ENCODE measurements at regions not wholly inside any gene's neighbourhood (a gene's known extent, or its start where the extent isn't known, plus 50 kb on each side); places are given as distances from the start of the nearest gene placed in this dataset.

- no peaks in the 10 kb centered on the region for H3K36me3 ChIP-seq (ENCODE audit: control insufficient read depth, insufficient read depth, low read length)
- H3K9ac ChIP-seq: no peak overlapping the region
- H3K4me1 ChIP-seq: no peaks in the 10 kb centered on the region
- H3K79me2 ChIP-seq: no peaks in the 10 kb centered on the region
- H3K27ac ChIP-seq: no peak overlapping the region
- no peaks in the 10 kb centered on the region for H3K9me3 ChIP-seq (ENCODE audit: control insufficient read depth, low read length)
- no peak overlapping the region for H2AFZ ChIP-seq
- H3K27me3 ChIP-seq (ENCODE audit: control insufficient read depth, insufficient read depth, low read length): no peaks in the 10 kb centered on the region
- no peak overlapping the region for H3K4me2 ChIP-seq (ENCODE audit: low read length)
- H3K4me3 ChIP-seq (ENCODE audit: low read depth, low read length): no peak overlapping the region
- TF ChIP-seq CTCF (IDR thresholded peaks at IDR 0.05): no peak
These were observed 900.9 kb downstream of the RAB28 start for GRCh38 chr4:12583275-12583674.

DNA sequence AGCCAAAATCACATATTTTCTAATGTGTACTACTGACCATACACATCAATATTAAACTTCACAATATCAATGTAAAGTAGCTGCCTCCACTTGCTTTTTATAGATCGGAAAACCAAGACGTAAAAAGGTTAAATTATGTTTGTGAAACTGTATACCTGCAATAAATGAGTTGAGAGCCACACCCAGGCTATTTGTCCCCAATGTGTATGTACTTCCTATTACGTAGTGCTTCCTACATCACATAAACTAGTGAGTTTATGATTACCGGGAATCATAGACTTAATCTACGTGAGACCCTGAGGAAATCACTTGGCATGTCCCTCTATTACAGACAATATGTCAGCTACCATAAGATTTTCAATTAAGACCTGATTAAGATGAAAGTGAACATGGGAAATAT lies 903.4 kb downstream of the RAB28 start:
- TF ChIP-seq CTCF (IDR thresholded peaks at IDR 0.05): no peak
- no peak overlapping the region for H2AFZ ChIP-seq

DNA sequence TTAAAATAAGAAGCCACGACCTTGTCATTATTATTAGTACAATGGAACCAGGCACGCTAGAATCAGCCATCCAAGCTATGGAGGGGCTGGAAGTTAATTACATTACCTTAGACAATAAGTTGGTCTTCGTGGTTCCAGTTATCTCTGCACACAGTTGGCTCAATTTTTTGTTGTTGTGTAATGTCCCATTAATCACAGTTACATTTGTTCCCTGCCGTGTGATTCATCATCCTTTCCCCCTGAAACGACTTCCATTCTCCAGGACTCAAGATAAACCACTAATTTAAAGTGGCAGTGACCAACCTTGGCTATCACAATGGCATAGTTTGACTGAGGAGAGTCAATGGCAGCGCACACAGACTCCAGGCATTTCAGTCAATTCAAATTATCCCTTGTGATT lies 905.0 kb downstream of the RAB28 start:
- Histone ChIP-seq H3K4me1 (no peaks in the 10 kb centered on the region), H3K4me2 (ENCODE audit: low read length) (no peak overlapping the region), H3K9me3 (ENCODE audit: control insufficient read depth, low read length) (no peaks in the 10 kb centered on the region), H3K9ac (no peak overlapping the region), H3K36me3 (ENCODE audit: control insufficient read depth, insufficient read depth, low read length) (no peaks in the 10 kb centered on the region), H3K4me3 (ENCODE audit: low read depth, low read length) (no peak overlapping the region), H3K27ac (no peak overlapping the region), H2AFZ (no peak overlapping the region), H3K27me3 (ENCODE audit: control insufficient read depth, insufficient read depth, low read length) (no peaks in the 10 kb centered on the region), H3K79me2 (no peaks in the 10 kb centered on the region)
- TF ChIP-seq CTCF (IDR thresholded peaks at IDR 0.05): no peak

More for the DNA sequence above, 903.4 kb downstream of the RAB28 start:
- Histone ChIP-seq H3K9me3 (ENCODE audit: control insufficient read depth, low read length) (no peaks in the 10 kb centered on the region), H3K9ac (no peak overlapping the region), H3K4me1 (no peaks in the 10 kb centered on the region), H3K27me3 (ENCODE audit: control insufficient read depth, insufficient read depth, low read length) (no peaks in the 10 kb centered on the region), H3K4me2 (ENCODE audit: low read length) (no peak overlapping the region), H3K27ac (no peak overlapping the region), H3K36me3 (ENCODE audit: control insufficient read depth, insufficient read depth, low read length) (no peaks in the 10 kb centered on the region), H3K79me2 (no peaks in the 10 kb centered on the region), H3K4me3 (ENCODE audit: low read depth, low read length) (no peak overlapping the region)

DNA sequence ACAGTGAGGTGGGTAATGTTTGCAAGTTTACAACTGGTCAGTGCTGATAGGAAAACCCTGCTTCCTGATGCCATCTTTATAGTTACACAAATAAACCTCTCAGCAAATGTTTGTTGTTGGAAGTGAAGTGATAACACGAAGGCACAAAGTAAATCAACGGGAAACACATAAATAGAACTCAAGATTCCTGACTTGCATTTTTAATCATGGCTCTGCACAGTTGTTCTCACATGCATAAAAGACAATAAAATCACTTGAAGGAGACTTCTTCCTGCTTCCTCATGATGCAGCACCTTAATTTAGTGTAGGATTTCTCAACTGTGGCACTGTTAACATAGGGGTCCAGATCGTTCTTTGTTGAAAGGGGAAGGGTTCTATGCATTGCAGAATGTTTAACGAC lies 907.7 kb downstream of the RAB28 start:
- Histone ChIP-seq H3K9me3 (ENCODE audit: control insufficient read depth, low read length) (no peaks in the 10 kb centered on the region), H3K36me3 (ENCODE audit: control insufficient read depth, insufficient read depth, low read length) (no peaks in the 10 kb centered on the region), H3K4me1 (no peaks in the 10 kb centered on the region), H2AFZ (no peak overlapping the region), H3K27me3 (ENCODE audit: control insufficient read depth, insufficient read depth, low read length) (no peaks in the 10 kb centered on the region), H3K79me2 (no peaks in the 10 kb centered on the region), H3K27ac (no peak overlapping the region), H3K4me3 (ENCODE audit: low read depth, low read length) (no peak overlapping the region), H3K4me2 (ENCODE audit: low read length) (no peak overlapping the region), H3K9ac (no peak overlapping the region)
- TF ChIP-seq CTCF (IDR thresholded peaks at IDR 0.05): no peak

DNA sequence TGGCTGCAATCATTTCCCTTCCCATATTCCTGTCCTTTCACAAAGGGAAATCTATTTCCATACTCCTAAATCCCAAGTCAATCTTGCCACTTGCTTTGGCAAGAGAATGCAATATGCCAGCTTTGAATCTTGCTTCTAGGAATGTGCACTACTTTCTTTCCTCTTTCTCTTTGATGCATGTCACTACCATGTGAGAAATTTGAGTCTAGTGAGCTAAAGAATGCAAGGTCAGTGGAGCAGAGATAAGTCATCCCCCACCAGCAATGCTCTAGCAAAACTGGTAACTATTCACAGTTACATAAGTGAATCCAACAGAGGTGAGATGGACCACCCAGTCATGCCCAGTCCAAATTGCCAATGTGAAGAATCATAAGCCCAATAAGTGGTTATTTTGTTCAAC lies 910.4 kb downstream of the RAB28 start:
- Histone ChIP-seq H3K9ac (no peak overlapping the region), H2AFZ (no peak overlapping the region), H3K27ac (no peak overlapping the region), H3K27me3 (ENCODE audit: control insufficient read depth, insufficient read depth, low read length) (no peaks in the 10 kb centered on the region), H3K4me3 (ENCODE audit: low read depth, low read length) (no peak overlapping the region), H3K36me3 (ENCODE audit: control insufficient read depth, insufficient read depth, low read length) (no peaks in the 10 kb centered on the region), H3K4me2 (ENCODE audit: low read length) (no peak overlapping the region), H3K79me2 (no peaks in the 10 kb centered on the region), H3K9me3 (ENCODE audit: control insufficient read depth, low read length) (no peaks in the 10 kb centered on the region), H3K4me1 (no peaks in the 10 kb centered on the region)
- no peak for TF ChIP-seq CTCF (IDR thresholded peaks at IDR 0.05)
